ENCODE measurements at regions not wholly inside any gene's neighbourhood (a gene's known extent, or its start where the extent isn't known, plus 50 kb on each side); places are given as distances from the start of the nearest gene placed in this dataset.
A peak's percentile ranks its signal among the peaks of the same experiment; 100 is the strongest.
"Not testable (repeated sequence)": the region's sequence is repeated elsewhere in the genome, so short reads cannot be mapped to it uniquely, and the experiment has no call there.

DNA sequence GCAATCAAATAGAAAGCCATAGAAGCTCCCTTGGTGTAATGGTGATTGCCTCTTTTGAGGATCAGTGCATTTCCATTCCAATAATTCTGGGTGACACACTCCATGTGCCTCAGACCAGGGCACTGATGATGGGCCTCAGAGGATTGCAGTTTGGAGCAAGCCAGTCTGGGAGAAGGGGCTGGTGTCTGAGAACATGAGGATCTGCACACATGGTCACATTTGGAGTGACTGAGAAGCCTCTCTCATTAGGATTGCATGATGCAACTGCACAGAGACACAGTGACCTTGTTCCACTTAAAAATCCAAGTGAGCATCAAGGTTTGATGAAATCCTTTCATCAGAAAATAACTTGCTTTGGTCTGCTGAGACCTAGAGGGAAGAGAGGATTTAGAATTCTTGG, 216.4 kb downstream of the ANKRD30B start:
- no peak for DNase-seq

DNA sequence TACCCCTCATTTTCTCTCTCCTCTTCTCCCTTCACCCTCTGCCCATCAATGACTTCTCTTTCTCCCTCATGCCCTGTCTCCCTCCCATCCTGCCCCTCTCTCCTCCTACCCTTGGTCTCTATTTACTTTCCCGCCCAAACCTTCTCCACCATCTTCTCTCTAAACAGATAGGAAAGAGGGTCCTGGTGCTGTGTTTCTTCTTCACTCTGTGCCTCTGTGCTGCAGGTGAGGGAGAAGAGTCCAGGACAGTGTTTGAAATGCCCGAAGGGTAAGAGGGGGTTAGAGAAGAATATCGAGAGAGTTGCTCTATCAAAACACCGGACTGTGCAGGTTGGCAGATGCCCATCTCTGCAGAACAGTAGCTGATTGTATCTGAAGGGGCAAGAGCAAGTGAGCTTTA, 217.0 kb downstream of the ANKRD30B start:
- DNase-seq: not testable (repeated sequence)

DNA sequence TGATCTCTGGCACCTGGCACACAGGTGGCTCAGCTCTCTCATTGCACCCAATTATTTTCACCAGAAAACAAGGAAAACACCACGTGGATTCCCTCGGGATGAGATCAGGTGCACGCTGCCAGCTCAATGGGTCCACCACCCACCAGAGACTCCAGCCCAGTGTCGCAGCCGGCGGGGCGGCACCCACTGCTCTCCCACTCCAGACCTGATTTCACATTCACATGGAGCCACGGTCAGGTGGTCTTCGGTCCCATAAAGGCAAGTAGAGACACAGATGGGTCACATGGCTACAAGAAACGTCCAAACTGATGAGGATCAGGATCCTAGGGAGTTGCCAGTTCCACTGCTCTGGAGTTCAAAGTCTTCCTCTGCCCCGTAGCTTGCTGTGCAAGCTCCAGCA, 217.6 kb downstream of the ANKRD30B start:
- no peak for DNase-seq

DNA sequence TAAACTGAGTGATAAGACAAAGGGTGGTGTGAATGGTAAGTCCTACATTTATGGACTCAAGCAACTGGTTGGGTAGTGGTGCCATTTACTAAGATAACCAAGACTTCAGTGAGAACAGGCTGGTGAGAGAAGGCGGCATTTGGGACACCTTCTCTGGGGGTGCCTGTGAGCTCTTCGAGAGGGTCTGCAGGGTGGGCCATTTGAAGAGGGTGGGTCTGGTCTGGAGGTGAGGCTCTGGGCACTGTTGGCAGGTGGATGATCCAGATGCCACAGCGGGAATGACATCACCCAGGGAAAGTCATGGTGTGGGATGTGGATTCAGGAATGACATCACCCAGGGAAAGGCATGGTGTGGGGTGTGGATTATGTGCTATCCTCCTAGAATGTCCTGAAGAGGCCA, 219.3 kb downstream of the ANKRD30B start:
- not testable (repeated sequence) for DNase-seq

DNA sequence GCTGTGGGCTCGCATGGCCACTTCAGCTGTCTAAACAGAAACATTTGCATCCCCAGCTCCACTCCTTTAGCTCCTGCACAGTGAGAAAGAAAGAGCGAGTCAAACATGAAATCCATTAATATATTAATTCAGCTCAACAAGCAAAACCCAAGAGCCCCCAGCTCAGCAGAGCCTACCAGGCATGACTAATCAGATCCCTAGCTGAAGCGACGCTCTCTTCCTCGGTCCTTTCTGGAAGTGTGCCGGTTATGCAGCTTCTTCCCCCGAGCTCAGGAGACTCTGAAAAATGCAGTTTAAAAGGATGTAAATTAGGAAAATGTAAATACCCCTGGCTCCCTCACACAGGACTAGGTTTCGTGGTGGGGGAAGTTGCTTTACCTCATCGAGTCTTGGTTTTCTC, 221.5 kb downstream of the ANKRD30B start:
- no peak for DNase-seq

DNA sequence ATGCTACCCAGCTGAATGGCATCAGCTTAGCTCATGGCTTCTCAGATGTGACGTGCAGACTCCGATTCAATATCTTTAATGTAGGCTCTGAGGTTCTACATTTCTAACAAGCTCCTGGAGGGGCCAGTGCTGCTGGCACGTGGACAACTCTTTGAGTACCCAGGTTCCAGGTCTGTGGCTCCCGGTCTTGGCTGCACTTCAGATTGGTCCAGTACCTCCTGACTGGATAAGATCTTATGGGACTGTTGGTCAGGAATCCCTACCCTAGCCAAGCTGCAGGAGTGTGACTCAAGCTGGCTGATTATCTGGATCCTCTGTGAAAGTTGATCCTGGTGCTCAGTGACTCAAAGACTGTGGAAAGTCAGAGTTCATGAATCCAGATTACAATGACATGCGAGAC, 222.1 kb downstream of the ANKRD30B start:
- no peak for DNase-seq

DNA sequence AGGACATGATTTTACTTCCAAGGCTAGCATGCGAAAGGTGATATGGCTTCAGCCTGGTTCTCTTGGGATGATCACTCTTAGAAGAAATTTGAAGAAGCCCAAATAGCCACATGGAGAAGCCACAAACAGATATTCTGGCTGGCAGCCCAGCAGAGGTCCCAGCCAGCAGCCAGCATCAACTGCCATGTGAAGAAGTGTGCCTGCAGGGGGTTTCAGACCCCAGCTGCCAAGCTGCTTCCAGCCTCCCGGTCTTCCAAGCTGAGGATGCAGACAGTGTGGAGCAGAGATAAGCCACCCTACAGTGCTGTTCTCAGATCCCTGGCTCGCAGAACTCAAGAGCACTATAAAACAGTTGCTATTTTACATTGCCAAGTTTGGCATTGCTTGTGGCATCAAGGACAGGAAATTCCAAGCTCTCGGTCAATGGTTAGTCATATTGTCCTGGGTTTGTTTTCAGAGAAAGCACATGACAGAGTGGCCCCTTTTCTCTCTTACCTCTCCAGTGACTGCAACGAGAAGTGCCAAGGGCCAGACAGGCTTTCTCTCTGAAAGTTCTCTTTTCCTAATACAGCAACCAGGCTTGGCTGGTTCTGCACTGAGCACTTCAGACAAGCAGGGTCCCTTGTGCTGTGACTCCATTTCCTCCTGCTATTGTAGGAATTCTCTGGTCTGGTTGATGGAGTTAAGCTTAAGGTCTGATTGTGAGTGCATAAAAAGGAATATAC, 223.7 kb downstream of the ANKRD30B start:
- no peak for DNase-seq

DNA sequence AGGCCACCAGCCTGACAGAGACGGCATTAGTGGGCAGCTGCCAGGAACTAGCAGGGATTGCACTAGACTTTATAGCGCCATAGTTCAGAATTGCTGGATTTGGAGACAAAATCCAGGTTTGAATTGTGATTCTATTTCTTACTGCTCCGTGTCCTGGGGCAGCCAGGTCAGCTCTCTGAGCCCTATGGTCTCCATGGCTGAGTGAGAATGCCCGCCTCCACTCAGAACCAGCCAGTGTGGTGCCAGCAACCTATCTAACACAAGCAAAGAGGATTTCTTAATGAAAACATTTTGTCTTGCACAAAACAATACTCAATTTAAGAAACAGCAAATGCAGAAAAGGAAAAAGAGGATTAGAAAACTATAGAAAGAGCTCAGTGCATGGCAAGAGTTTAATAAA, 225.4 kb downstream of the ANKRD30B start:
- DNase-seq: not testable (repeated sequence)

DNA sequence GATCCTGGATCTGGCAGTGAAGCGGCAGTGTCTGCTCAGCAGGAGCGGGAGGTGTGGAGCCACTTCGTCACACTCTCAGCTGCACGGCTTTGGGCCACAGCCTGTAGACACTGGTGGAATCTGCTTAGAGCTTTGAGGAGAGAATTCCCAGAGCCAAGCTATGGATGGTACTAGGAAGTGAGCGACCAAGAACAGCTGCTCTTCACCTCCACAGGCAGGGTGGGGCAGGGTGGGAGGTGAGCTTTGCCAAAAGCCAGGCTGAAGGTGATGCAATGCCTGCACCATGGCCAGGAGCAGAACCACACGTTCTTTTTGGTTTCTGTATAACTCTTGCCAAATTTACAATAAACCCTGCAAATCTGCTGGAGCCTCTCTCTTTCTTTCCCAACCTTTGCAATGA, 226.1 kb downstream of the ANKRD30B start:
- DNase-seq: no peak

DNA sequence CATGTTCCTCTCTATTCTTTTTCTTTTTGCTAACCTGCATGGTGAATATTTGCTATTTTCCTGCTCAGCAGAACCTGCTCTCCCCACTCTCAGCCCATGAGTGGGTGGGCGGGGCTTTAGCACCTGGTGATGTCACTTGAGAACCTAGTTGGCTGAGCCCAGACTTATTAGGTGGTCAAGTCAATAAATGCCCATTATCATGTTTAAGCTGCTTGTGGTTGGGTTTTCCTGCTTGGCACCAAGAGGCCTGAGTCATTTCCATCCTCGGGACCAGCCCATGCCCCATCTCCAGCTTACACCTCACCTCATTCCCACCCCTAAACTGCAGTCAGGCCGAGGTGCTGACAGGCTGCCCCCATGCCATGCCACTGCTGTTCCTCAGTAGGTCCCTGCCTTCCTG, 226.6 kb downstream of the ANKRD30B start:
- DNase-seq: no peak

DNA sequence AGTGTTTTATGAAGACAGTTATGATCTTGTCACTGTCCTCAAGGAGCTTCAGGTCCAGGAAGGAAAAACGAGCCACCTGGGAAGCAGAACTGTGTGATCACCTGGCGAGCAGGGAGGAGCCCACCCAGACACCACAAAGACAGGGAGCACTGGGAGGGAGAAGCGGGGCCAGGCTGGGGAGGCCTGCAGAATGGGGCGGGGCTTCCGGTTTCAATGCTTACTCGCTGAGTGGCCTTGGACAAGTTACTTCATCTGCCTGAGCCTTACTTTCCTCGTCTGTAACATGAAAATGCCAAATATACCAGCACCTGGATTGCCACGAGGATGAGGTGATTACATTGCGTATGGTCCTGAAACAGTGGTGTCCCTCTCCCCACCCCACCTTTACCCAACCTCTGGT, 227.5 kb downstream of the ANKRD30B start:
- no peak for DNase-seq

DNA sequence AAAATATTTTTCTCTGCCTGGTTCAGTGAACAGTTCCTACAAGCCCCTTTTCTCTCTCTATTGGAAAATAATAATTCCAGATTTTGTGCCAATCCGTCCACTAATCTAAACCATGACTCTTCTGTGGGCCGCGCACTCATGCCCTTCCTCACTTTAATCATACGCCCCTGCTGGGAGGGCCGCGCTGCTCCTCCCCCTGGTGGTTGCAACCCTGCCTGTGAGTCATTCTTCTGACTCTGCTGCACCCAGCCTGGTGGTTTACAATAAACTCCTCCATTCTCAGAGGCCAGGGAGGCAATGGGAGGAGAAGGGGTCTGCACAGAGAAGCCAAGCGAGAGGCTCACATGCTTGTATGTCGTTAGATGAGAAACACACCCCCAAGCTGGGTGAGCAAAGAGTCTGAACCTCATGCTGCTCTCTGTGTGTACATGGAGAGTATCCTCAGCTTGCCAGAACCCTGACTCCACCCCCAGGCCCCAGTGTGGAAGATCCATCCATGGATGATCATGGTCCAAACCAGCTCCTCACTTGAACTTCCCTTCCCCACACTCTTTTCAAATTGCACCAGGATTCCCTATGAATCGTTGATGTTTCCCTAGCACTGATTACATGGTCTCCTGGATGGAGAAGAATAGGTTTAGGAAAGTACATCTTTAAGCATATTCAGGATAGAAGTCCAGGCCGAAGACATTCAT, 228.9 kb downstream of the ANKRD30B start:
- no peak for DNase-seq

DNA sequence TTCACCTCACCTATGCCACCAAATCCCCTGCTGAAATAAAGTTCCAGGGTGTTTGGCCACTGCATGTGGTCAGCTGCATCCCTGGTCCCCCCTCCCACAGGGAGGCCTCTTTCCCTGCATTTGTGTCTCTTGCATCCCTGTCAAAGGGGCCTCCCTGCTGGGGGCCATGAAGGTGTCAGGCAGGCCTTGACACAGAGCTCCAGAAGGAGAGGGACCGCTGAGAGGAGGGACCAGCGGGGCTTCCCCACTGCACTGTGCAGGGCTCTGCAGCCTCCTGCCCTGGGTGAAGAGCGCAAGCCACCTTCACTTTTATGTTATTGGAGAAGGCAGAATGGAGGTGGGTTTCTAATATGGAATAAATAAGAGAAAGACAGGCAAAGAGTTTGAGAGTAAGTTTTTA, 230.2 kb downstream of the ANKRD30B start:
- no peak for DNase-seq

DNA sequence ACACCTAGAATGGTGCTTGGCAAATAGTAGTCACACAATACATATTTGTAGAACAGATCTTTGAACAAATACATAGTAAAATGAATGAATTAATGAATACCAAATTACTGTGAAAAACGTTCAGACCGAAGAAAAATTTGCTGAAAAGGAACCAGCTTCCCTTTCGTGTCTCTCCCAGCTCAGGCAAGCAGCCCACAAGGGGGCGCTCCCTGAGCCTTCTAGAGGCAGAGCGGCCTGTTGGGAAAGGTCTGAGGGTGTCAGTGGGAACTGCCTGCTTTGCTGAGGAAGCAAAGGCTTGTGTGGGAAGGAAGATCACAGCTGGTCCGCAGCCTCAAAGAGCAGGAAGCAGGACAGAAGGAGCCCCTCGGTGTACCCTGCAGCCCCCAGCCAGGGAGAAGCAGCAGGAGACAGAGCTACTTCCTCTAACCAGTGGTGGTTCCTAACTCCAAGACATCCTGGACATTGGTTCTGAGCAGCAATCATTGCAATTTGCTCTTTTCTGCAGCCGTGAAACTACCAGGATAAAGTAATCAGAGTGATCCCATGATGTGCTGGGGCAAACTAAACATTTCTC, 231.1 kb downstream of the ANKRD30B start:
- peak; percentile 27 for DNase-seq

DNA sequence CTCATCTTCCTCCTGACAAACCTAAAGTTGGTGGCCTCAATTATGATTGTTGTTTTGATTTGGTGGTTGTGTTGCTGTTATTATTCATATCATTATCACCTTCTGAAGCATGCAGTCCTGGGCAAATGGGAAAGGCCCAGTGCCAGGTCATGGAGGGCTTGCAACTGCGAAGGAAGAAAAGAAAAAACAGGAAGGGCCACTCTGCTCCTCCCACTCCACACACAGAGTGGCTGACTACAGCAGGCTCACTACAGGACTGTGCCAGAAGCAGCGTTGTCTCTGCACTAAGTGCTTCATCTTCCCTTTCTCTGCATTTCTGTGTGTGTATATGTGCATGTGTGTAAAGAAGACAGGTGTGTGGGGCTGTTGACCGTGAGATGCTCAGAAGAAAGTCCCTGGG, 231.9 kb downstream of the ANKRD30B start:
- DNase-seq: no peak

DNA sequence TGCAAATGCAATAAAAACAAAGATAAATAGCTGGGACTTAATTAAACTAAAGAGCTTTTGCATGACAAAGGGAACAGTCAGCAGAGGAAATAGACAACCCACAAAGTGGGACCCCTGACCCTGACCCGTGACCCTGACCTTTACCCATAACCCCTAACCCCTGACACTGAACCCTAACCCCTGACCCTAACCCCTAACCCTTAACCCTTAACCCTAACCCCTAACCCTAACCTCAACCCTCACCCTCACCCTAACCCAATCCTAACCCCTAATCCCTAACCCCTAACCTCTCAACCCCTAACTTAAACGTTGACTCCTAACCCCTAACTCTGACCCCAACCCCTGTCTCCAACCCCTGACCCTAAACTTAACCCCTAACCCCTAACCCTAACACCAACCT, 236.6 kb downstream of the ANKRD30B start:
- DNase-seq: not testable (repeated sequence)

DNA sequence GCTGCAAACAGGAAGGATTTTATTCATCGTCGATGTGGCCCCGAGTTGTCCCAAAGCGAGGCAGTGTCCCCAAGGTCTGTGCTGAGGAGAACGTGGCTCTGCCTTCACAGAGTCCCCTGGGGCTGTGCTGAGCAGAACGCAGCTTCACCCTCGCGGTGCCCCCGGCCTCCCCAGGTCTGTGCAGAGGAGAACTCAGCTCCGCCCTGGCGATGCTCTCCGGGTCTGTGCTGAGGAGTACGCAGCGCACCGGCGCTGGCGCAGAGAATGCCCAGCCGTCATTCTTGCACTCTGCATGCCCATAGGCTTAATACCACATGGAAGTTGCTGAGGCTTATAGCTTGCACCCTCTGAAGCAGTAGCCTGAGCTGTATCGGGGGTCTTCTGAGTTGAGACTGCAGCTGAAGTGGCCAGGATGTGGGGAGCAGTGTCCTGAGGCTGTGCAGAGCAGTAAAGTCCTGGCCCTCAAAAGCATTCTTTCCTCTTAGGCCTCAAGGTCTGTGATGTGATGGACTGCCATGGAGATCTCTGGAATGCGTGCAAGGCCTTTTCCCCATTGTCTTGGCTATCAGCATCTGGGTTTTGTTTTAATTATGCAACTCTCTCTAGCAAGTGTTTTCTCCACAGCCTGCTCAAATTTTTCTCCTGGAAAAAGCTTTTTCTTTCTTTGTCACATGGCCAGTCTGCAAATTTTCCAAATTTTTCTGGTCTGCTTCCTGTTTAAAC, 237.5 kb downstream of the ANKRD30B start:
- not testable (repeated sequence) for DNase-seq

DNA sequence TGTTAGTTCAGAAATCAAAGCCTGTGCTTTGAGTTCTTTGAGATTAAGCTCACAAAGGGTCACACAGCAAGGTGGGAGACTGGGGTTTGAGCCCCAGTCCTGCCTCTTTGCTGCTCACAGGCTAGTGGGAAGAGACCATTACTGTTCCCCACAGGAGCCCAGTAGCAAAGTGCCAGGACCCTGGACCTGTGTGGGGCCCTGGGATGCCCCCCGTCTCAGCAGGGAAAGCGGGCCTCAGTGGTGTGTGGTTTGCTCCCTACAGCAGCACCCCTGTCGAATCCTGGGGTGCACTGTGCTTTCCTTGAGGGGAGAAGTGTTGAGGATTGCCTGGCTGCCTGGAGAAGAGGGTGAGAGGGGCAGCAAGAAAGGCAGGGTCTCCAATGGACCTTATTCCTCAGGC, 239.4 kb downstream of the ANKRD30B start:
- DNase-seq: not testable (repeated sequence)

DNA sequence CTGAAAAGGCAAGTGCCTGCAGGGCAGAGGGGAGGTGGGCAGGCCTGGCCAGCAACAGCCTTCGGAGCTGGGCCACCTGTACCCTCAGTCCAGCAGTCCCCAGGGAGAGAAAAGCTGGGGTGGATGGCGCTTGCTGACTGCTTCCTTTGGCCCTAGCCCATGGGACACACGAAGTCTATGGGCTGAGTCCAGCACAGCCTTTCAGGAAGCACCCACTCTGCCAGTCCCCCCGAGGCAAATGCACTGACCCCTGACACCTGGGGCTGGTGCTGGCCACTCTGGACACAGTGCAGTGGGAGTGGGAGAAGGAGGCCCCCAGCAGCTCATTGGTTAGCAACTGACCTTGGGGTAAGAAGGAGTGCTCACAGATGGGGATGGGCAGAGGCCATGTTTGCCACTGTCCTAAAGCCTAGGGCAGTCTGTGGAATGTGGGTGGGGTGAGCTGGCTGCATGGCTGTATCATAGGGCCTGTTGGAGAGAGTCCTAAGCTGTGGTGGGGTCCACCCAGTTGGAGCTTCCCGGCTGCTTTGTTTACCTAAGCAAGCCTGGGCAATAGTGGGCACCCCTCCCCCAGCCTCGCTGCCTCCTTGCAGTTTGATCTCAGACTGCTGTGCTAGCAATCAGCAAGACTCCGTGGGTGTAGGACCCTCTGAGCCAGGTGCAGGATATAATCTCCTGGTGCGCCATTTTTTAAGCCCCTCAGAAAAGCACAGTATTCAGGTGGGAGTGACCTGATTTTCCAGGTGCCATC, 240.2 kb downstream of the ANKRD30B start:
- DNase-seq: not testable (repeated sequence)

DNA sequence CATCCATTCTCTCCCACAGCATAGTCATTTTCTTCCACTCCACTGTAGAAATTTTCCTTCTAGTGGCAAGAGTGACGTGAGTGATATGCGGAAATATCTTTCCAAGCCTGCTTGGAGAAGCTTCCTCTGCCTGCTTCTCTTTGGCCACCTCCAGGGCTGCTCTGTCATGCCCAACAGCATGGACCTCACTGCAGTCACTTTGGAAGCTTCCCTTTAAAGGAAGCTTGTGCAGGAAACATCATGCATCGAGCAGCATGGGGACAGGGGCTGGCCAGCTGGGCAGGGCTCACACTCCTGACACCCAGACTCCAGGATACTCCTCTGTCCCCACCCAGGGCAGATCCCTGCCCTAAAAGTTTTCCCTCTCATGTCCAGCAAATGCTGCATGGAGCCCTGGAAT, 241.6 kb downstream of the ANKRD30B start:
- not testable (repeated sequence) for DNase-seq

DNA sequence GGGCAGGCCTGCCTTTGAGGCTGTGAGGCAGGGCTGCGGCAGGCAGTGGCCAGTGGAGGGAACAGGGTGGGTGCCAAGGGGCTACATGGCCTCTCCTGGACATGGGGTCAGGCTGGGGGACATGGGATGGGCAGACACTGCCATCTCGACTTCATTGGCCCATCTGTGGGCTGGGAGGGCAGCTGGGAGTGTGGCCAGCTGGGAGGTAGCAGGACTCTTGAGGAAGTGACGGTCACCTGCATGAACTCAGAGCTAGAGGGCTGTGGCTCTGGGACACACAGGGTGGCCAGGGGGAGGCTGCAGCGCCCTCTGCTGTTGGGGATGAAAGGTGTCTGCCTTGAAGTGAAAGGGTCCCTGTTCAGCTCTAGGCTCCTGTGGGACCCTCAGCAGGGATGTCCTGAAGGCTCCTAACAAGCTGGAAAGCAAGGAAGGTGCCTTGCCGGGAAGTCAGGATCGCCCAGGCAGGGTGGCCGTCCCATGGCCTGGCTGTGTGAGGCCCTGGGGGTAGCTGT, 244.0 kb downstream of the ANKRD30B start:
- not testable (repeated sequence) for DNase-seq

DNA sequence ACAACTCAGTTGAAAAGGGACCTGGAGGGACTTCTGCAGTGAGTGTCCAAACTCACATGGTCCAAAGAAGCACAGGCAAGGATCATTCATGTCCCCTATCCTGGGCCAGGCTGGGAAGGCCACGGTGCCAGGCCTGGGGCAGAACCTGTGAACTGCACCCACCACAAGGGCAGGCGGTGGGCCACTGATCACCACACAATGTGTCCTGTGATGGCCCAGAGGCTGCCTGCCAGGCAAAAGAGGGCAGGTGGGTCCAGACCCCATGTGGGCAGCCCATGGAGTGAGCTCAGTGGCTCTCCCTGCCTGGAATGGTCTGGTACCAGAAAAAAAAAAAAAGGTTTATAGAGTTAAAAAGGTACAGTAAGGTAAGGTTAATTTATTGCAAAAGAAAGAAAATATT, 244.8 kb downstream of the ANKRD30B start:
- not testable (repeated sequence) for DNase-seq

DNA sequence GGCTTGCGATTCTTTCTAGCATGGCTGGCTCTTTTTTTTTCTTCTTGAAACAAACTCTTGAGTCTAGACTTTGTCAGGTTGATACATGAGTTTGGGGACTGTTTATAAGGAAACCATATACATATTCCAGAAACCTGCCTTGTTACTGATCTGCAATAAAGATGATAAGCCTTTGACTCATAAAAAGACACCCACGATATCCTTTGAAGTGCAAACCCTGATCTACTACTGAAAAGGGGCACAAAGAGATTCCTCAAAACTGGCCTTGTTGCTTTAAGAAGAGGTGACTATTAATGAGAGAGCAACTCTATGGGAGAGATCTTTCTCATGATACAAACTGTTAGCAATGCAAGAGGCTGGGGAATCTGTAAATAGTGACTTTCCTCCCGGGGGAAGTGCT, 247.1 kb downstream of the ANKRD30B start:
- DNase-seq: not testable (repeated sequence)

Data from NCI-H524 treated with DMSO at 0.1 percent for 48 hours (cell line).